Stimulated activated CD4-positive, alpha-beta T cell treated with anti-CD3 and anti-CD28 coated beads, Interleukin-15, amount 100 ng/mL, for 48 hours (primary cell): ENCODE measurements at regions not wholly inside any gene's neighbourhood (a gene's known extent, or its start where the extent isn't known, plus 50 kb on each side); places are given as distances from the start of the nearest gene placed in this dataset.

Experiments
- DNase-seq, 2 donors: peaks; one replicate each; pipeline ENCODE4 v3.0.0-alpha.2; 2020; ENCODE audit warnings: low read depth in 2 of 2

DNA sequence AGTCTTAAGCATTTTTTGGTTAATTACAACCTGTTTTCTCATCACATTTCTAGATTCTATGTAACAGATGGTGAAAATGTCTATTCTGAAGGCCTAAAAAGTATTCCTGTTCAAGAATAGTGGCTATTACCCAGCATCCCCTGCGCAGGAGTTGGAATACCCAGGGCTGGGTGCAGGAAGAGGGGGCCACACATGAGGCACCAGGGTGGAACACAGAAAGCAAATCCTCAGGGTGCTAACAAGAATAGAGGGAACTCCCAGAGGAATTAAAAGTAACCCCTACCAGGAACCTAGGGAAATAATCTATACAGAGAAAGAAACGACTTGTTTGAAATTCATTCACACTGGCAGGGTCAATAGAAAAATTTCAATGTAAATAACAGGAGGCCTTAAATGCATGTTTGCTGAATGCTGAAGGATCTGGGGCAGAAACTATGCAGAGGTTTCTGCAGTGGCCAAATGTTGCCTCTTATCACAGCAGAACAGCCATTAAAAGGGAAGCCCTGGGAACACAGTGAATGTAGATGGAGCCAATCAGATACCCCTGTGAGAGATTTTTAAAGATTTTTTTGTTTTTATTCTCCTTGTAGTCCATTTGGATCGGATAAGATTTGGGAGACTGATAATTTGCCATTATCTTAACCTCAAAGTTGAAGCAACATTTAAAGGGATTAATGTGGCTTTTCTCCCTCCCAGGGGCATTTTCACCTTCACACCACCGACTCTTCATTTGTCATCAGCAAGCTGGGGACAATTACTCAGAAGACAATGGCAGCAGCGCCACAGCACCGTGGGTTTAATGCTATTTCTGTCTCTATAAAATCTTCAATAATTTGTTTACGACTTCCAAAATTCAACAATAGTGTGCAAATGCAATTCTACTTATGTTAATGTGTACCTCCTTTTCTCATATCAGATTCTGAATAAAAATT lies 196.0 kb upstream of the PSMD7 start:
- no peak for DNase-seq

DNA sequence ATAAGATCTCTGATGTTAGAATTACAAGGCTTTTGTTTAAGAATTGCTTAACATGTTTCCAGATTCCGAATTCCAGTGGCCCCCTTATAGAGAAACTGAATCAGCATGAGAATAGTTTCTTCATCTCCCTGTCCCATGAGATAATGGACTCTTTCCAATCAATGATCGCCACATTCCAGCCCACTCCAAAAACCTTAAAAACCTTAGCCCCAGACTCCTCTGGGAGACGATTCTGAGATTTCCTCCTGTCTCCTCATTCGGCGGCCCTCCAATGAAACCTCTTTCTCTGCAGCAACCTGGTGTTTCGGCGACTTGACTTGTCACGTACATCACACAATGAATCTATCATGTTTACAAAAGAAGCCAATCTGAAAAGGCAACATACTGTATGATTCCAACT lies 197.1 kb upstream of the PSMD7 start:
- DNase-seq: no peak

DNA sequence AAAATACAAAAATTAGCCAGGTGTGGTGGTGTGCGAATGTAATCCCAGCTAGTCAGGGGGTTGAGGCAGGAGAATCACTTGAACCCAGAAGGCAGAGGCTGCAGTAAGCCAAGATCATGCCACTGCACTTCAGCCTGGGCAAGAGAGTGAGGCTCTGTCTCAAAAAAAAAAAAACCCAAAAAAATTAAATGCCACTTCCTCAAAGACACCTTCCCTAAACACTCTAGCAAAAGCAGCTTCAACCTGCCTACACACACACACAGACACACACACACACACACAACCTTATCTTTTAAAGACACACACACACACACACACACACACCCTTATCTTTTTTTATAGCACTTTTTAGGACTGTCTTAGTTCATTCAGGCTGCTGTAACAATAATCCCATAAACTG lies 201.7 kb upstream of the PSMD7 start:
- no peak for DNase-seq

DNA sequence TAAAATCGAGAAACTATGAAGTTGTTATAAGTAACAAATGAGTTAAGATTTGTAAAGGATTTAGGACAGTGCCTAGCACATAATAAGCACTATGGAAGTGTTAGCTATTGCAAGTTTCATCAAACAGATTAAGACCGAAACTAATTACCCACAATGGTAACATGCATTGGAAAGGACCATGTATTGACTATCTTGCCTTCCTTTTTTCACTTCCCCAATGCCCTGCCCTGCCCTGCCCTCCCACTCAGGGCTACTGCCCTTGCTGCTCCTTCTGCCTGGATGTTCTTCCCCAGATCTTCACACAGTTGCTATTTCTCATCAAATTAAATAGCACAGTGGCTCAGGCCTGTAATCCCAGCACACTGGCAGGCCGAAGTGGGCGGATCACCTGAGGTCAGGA lies 202.1 kb upstream of the PSMD7 start:
- no peak for DNase-seq

DNA sequence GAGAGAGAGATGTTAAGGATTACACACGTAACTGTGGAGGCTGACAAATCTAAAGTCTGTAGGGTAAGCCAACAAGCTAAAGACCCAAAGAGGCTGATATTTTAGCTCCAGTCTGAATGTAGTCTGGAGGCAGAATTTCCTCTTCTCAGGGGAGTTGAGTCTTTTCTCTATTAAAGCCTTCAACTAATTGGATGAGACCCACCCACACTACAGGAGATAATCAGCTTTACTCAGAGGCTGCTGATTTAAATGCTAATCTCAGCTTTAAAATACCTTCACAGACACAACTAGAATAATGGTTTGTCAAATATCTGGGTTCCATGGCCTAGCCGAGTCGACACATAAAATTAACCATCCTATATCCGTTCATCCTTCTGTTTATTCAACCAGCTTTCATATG lies 204.3 kb upstream of the PSMD7 start:
- DNase-seq: no peak

DNA sequence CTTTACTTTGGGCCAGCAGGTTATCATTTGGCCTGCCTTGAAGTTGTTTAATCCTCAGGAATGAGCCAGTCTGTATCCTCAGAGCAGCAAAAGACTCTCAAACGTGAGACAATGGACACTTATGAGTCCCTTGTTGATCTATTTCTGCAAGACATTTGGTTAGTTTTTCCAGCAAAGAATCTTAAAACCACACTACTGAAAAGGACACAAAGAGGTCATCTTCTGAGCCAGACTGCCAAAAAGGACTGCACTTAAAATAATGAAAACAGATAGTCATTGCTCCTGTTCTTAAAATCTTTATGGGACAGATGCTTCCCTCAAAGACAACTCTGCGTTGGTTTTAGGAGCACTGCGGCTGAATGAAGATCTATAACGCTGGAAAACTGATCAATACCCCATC lies 205.7 kb upstream of the PSMD7 start:
- DNase-seq: no peak

DNA sequence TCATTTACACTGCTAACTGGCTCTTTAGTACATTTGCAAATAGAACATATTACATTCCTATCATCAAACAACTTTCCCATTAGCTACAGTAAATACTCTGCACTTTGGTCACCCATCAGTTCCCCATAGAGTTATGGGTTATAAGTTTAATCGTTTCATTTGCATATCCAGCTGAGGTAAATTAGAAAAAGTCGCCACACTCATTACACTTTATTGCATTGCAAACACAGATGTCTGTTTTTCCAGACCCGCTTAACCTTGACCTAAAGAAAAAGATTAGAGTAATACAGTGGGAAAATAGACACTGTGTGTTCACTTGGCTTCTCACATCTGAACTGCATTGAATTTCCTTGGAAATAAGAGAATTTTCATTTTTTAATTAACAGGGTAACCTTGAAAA lies 213.1 kb upstream of the PSMD7 start:
- no peak for DNase-seq

DNA sequence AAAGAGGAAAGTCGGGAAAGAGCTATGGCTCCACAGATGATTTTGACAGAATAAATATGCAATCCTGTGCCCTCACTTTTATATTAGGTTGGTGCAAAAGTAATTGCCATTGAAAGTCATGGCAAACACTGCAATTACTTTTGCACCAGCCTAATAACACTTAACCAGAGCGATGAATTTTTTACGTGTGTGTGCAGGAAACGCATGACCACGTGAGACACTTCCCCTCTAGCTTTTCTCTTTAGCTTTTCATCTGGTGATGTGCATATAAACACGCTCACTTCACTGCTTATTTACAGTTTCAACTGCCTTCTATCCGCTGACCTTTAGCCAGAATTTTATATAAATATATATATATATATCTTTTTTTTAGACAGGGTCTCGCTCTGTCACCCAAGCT lies 216.3 kb upstream of the PSMD7 start:
- no peak for DNase-seq

DNA sequence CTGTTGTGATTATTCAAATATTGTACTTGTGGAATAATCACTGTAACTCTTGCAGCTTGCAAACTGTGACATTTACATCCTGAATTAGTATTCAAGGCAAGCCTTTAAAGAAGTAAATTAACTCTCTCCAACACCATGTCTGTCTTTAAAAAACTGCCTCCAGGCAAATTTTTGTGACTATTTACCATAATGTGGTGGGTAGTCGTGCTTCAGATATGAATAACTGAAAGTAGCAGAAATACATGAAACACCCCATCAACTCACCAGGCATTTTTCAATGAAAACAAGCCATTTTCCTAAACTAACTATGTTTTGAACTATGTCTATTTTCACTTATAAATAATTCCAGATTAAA lies 217.4 kb upstream of the PSMD7 start:
- DNase-seq: no peak

DNA sequence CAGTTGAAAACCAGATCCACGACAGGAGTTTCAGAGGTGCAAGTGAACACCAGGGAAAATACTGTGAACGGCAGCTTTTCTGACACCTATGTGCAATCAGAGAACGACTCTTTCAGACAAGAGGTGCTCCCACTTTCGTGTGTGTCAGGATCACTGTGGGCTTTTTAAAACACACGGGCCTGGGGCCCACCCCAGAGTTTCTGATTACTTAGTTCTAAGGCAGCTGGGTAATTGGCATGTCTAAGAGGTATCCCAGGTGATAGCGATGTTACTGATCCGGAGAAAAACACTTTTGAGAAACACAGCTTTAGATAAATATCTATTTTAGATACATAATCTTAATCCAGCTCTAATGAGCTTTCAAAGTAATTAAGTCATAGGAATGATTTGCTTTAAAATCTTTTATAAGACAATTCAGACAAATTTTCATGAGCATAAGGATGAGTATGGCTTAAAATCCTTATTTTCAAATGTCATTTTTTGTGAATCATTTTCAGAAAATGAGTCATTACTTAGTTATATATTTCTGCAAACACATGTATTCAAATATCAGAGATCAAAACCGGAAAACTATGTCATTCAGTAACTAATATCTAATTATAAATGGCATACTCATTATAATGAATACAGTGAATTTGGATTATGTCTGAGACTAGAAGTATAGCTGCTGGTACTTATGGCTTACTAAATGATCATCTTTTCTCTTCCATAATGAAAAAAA lies 217.9 kb upstream of the PSMD7 start:
- no peak for DNase-seq

DNA sequence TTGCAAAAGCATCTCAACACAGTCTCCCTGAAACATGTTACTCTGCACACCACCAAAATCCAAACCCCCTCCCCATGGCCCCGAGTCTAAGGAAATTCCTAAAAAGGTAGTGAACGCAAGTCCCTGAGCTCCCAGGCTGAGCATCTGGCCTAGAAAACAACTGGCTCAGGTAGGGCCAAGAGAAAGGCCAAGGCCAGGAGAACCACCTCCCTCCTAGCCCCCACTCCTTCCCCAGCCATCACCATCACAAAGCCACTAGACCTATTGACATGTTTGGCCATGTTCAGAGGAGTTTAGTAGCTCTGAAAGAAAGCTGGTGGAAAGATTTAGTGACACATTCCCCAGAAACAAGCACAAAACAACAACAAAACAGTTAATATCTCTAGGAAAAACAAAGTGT lies 220.0 kb upstream of the PSMD7 start:
- DNase-seq: no peak

DNA sequence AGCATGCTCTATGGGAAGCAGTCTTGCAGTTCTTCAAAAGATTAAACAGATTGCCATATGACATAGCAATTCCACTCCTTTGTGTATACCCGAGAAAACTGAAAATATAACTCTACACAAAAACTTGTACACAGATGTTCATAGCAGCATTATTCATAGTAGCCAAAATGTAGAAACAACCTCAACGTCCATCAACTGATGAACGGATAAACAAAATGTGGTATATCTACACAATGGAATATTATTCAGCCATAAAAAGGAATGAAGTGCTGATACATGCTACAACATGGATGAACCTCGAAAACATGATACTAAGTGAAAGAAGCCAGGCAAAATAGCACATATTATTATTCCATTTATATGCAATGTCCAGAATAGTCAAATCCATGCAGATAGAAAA lies 221.2 kb upstream of the PSMD7 start:
- DNase-seq: no peak

DNA sequence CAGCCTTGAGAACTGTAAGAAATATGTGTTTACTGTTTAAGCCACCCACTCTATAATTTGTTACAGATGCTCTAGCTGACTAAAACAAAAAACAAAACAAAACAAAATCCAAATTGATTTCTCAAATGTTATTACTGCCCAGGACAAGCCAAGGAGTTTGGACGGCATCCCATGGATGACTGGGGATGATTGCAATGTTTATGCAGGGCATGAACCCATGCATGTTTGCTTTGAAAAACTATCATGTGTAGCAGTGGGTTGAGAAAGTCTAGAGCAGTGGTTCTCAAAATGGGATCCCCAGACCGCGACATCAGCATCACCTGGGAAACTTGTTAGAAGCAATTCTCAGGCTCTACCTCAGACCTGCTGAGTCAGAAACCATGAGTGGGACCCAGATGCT lies 223.2 kb upstream of the PSMD7 start:
- no peak for DNase-seq

DNA sequence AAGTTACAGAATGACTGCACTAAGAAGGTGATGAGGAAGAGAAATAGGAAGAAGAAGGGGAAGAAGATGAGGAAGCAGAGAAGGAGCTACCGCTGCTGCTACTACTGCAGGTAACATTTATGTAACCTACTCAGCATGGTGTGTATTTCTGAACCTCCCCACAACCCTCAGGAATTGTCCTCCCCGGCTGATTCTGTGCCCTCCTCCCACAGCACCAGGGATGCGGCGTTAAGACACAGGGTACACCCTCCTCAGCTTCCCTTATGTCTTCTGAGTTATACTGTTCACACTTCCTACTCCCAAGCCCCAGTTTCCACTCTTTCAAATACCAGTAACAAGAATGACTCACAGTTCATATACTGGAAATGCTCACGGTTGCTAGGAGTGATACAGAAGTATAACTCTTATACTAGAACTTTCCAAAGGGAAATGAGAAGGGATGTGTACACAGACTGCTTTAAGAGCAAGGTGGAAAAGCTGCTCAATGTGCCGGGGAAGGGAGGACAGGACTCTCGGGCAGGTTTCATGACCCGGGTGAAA lies 224.5 kb upstream of the PSMD7 start:
- DNase-seq: no peak

DNA sequence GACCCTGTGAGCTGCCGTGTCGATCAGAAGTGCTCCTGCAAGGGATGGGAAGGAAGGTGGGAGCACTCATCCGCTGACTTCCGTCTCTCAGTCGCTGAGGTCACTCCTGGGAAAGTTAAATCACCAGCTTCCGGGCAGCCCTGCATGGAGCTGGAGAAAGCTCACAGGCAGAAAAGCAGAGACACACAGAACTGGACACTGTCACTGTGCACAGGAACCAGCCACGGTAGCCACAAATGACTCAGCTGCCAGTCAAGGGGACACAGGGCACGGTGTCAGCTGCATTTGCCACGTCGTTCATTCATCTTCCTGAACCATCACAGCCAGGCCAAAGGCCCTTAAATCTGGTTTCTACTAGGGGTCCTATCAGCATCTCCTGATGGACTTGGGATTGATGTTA lies 226.4 kb upstream of the PSMD7 start:
- DNase-seq: no peak

DNA sequence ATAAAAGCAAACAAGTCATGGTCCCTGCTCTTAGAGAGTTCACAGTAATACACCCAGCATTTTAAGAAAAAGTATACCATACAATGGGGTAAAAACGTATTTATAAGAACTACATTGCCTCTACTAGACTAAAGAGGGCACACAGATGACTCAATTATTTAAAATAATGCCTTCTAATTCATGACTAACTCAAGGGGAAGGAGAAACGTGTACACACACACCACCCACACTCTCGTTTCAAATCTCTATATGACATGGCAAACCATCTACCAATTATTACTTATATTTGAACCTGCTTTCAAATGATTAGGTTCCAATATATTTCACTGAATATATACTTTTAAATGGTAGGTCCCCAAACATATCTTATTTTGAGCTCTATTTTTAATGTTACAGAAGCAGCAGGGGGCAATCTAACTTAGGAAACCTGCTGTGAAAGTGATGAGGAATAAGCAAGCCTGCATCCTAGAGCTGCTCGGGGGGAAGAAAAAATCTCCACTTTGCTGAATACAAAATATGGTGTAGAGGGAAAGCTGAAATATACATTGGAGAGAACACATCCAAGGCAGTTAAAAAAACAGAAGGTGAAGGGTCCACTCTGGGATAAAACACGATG lies 232.4 kb upstream of the PSMD7 start:
- DNase-seq: no peak

DNA sequence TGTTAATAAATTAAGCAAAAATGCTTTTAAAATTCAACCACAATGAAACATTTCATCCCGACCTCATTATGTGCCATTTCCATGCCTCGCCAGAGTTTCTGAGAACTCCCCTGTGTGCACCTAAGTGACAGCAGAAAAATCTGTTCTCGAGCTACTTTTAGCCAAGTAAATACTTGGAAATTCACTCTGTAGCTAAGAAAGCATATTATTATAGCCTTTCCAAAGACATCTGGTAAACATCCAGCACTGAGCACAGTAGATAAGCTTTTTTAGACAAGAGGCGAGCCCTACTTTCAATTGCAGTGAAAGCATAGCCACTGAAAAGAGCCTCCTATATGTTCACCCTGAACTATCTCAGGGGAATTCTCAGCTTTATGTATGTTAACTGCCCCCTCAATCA lies 242.8 kb upstream of the PSMD7 start:
- DNase-seq: no peak

DNA sequence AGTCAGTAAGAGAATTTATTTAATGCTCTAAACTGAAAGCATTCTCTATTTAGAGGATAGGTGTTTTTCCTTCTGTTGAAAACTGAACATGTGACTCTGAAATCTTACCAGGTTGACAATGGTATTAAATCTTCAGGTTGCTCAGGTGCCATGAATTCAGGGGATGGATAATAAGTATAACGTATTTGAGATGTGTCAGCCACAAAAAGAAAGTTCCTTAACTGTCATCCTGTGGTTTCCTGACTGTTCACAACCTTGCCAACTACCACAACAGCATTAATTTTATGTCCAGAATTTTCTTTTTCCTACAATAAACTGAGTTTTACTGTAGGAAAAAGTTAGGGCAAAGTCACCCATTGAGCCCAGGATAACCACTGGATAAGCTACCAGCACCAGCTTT lies 243.3 kb upstream of the PSMD7 start:
- DNase-seq: no peak

DNA sequence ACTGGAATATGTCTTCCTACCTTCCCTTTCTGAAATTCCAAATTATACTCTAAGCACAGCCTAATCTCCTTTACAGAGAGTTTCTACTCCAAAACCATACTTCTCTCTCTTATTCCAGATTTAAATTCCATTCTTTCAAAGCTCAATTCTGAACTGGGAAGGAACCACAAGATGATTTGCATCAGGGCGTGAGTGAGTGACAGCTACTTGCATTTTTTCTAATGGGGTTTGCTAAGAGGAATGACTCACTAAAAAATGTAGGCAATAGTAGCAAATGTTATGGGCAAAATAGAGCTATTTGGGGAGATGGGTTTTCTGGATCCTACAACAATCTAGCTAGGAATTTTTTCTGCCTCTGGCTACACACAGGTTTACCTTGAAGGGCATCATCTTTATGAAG lies 244.6 kb upstream of the PSMD7 start:
- DNase-seq: no peak

DNA sequence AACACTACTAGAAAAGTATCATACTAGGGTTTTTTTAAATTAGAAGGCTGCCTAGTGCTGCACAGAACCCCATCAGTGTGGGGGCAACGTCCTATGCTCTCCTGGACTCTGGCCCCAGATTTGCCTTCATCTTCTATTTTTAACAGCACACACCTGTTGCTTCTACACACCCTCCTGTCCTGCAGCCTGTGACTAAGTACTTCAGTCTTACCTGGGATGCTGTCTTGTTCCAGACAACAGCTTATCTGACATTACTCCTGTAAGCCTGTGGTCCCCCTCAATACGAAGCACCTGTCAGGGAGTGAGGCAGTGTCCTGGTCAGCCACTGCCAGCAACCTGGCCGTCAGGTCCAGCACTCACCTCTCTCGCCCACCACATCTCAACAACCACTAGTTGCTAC lies 247.6 kb upstream of the PSMD7 start:
- DNase-seq: no peak

DNA sequence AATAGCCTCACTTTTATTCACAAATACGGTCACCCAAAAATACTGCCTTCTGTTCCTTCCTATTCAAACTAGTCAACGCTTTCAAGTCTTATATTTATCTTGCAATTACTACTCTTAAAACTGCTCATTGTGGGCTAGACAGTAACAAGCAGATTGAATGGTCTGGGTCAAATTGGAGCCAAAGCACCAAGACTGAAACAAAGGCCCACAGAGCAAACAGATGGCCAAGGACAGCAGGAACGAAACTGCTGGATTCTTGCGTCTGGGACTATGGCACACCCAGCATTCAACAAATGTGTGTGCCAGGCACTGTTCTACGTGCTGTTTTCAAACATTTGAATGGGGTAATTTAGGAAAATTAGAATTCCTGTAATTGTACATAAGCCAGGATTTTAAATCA lies 250.1 kb upstream of the PSMD7 start:
- no peak for DNase-seq

DNA sequence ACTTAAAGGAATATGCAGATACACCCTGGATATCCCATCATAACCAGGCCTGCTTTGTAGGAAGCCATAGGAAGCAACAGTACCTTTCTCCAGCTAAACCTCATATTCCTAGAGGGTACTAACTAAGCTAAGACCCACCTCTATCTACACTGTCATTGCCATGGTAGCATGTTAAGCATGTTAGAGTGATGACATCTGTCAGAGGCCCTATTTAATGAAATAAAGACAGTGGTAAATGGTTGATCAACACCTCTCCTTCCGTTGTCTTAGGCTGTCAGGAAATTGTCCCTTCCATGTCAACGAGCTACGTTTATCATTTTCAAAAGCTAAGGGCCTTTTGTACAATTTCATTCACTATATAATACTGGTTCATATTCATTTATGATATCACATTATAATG lies 251.1 kb upstream of the PSMD7 start:
- DNase-seq: no peak

DNA sequence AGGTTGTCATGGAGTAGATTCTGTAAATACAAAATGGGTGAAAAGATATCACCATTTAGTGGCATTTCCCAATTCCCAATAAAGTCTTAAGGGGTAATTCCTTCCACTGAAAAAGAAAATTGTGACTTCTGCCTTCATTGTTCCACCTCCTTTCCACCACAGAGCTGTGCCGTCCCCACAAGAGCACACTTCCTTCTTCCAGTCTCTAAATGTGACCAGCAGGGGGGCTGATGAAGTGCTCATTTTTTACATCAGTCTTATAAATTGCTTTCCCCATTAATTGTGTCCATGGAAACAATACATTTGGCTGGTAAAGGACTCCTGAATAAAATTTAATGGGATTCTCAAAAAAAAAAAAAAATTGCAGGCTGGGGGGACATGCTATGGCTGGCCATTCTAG lies 260.8 kb upstream of the PSMD7 start:
- DNase-seq: no peak
